ENCODE measurements at regions not wholly inside any gene's neighbourhood (a gene's known extent, or its start where the extent isn't known, plus 50 kb on each side); places are given as distances from the start of the nearest gene placed in this dataset.

GRCh38 chr3:81033684-81034083, 727.8 kb downstream of the GBE1 start:
- TF ChIP-seq CTCF (IDR thresholded peaks at IDR 0.05), result no peak
- no peak for TF ChIP-seq POLR2A (IDR thresholded peaks at IDR 0.05)
- H3K36me3 ChIP-seq, result no peaks in the 10 kb centered on the region
- no peaks in the 10 kb centered on the region for H3K9me3 ChIP-seq
- no peaks in the 10 kb centered on the region for H3K4me1 ChIP-seq
- no peak overlapping the region for H3K4me3 ChIP-seq
- DNase-seq, result no peak
- no peaks in the 10 kb centered on the region for H3K27me3 ChIP-seq
- H3K27ac ChIP-seq, result no peak overlapping the region

- Histone ChIP-seq H3K27me3 (no peaks in the 10 kb centered on the region), H3K9me3 (no peaks in the 10 kb centered on the region), H3K27ac (no peak overlapping the region), H3K4me3 (no peak overlapping the region), H3K36me3 (no peaks in the 10 kb centered on the region), H3K4me1 (no peaks in the 10 kb centered on the region)
- TF ChIP-seq POLR2A (IDR thresholded peaks at IDR 0.05) (no peak), CTCF (IDR thresholded peaks at IDR 0.05) (no peak)
- no peak for DNase-seq
These were observed 728.3 kb downstream of the GBE1 start for GRCh38 chr3:81033185-81033584.

GRCh38 chr3:81029861-81030260, 731.6 kb downstream of the GBE1 start:
- Histone ChIP-seq H3K4me1 (no peaks in the 10 kb centered on the region), H3K4me3 (no peak overlapping the region), H3K27me3 (no peaks in the 10 kb centered on the region), H3K36me3 (no peaks in the 10 kb centered on the region), H3K9me3 (no peaks in the 10 kb centered on the region), H3K27ac (no peak overlapping the region)
- DNase-seq, result no peak
- TF ChIP-seq CTCF (IDR thresholded peaks at IDR 0.05), result no peak
- TF ChIP-seq POLR2A (IDR thresholded peaks at IDR 0.05), result no peak

GRCh38 chr3:81027344-81027743, 734.1 kb downstream of the GBE1 start:
- H3K27me3 ChIP-seq, result no peaks in the 10 kb centered on the region
- no peaks in the 10 kb centered on the region for H3K4me1 ChIP-seq
- no peak overlapping the region for H3K4me3 ChIP-seq
- no peak overlapping the region for H3K27ac ChIP-seq
- no peaks in the 10 kb centered on the region for H3K9me3 ChIP-seq
- H3K36me3 ChIP-seq, result no peaks in the 10 kb centered on the region
- DNase-seq, result no peak
- TF ChIP-seq POLR2A (IDR thresholded peaks at IDR 0.05) (no peak), CTCF (IDR thresholded peaks at IDR 0.05) (no peak)

GRCh38 chr3:81024560-81024959, 736.9 kb downstream of the GBE1 start:
- Histone ChIP-seq H3K27ac (no peak overlapping the region), H3K36me3 (no peaks in the 10 kb centered on the region), H3K4me3 (no peak overlapping the region), H3K4me1 (no peaks in the 10 kb centered on the region), H3K9me3 (no peaks in the 10 kb centered on the region), H3K27me3 (no peaks in the 10 kb centered on the region)
- no peak for DNase-seq
- TF ChIP-seq CTCF (IDR thresholded peaks at IDR 0.05), result no peak
- TF ChIP-seq POLR2A (IDR thresholded peaks at IDR 0.05), result no peak

- DNase-seq, result no peak
- no peaks in the 10 kb centered on the region for H3K9me3 ChIP-seq
- no peaks in the 10 kb centered on the region for H3K4me1 ChIP-seq
- H3K4me3 ChIP-seq, result no peak overlapping the region
- no peaks in the 10 kb centered on the region for H3K27me3 ChIP-seq
- H3K36me3 ChIP-seq, result no peaks in the 10 kb centered on the region
- H3K27ac ChIP-seq, result no peak overlapping the region
- TF ChIP-seq POLR2A (IDR thresholded peaks at IDR 0.05) (no peak), CTCF (IDR thresholded peaks at IDR 0.05) (no peak)
These were observed 739.1 kb downstream of the GBE1 start for GRCh38 chr3:81022339-81022738.

All from Peyer's patch (tissue), 4 donors.